ENCODE measurements at regions not wholly inside any gene's neighbourhood (a gene's known extent, or its start where the extent isn't known, plus 50 kb on each side); places are given as distances from the start of the nearest gene placed in this dataset.

DNA sequence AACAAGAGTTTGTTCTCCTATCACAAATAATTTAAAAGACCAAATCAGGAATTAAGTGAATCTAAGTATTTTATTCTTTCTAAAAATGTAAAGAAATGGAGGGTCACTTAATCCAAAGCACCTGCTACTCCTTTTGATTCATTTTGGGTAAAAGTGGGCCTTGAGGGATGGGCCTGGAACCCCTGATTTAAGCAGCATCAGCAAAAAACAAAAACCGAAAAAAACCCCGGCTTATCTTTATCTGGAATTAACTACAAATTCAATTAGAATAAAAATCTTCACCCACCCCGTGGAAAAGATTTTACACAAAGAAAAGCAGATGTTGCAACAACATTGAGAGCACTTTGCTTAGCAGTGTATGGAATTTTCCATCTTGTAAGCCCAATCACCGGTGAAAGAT, 1018.2 kb downstream of the MCTP2 start:
- ATAC-seq = no peak
- Histone ChIP-seq H3K27ac (ENCODE audit: low read depth) (no peak overlapping the region), H4K20me1 (replicated peaks; ENCODE audit: insufficient read depth) (no peaks in the 10 kb centered on the region), H3F3A (replicated peaks; ENCODE audit: low read depth) (no peaks in the 10 kb centered on the region), H2AFZ (no peak overlapping the region), H3K4me1 (ENCODE audit: insufficient read depth) (no peaks in the 10 kb centered on the region), H3K9me2 (ENCODE audit: insufficient read depth) (peaks cover 4% of the 10 kb centered on the region; the same call in 1 of the 2 replicates), H3K27me3 (ENCODE audit: insufficient read depth) (no peaks in the 10 kb centered on the region), H3K79me2 (replicated peaks; ENCODE audit: insufficient read depth) (no peaks in the 10 kb centered on the region), H3K4me3 (no peak overlapping the region), H3K36me3 (ENCODE audit: insufficient read depth) (no peaks in the 10 kb centered on the region), H3K4me2 (no peak overlapping the region)
- H3K36me3 Mint-ChIP-seq (ENCODE audit: low read depth) = no peaks in the 10 kb centered on the region; the same call in 2 of the 3 replicates
- TF ChIP-seq POLR2AphosphoS5 (IDR thresholded peaks at IDR 0.05; ENCODE audit: low read depth) (no peak), NANOG (IDR thresholded peaks at IDR 0.05; ENCODE audit: borderline replicate concordance) (no peak), ZNF331 (CRISPR knock-in tag; IDR thresholded peaks at IDR 0.05; ENCODE audit: low read depth) (no peak), CTCF (conservative IDR thresholded peaks at IDR 0.05; ENCODE audit: low read depth in 2 of 2) (no peak), ZNF114 (CRISPR knock-in tag; IDR thresholded peaks at IDR 0.05) (no peak), CREB1 (CRISPR knock-in tag; IDR thresholded peaks at IDR 0.05; ENCODE audit: low read depth) (no peak), STAT1 (IDR thresholded peaks at IDR 0.05; ENCODE audit: unreplicated experiment) (no peak)
- TF ChIP-seq, protein P1, sequence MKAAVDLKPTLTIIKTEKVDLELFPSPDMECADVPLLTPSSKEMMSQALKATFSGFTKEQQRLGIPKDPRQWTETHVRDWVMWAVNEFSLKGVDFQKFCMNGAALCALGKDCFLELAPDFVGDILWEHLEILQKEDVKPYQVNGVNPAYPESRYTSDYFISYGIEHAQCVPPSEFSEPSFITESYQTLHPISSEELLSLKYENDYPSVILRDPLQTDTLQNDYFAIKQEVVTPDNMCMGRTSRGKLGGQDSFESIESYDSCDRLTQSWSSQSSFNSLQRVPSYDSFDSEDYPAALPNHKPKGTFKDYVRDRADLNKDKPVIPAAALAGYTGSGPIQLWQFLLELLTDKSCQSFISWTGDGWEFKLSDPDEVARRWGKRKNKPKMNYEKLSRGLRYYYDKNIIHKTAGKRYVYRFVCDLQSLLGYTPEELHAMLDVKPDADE (IDR thresholded peaks at IDR 0.05) = no peak
- no peak overlapping the region for H3K27ac Mint-ChIP-seq
- H3K9me3 Mint-ChIP-seq = peaks cover 5% of the 10 kb centered on the region; the same call in 1 of the 3 replicates
- H3K4me3 Mint-ChIP-seq = no peak overlapping the region
- H3K4me1 Mint-ChIP-seq = peaks cover 2% of the 10 kb centered on the region; the same call in 1 of the 3 replicates
- DNase-seq (ENCODE audit: low spot score) = no peak
- H3K27me3 Mint-ChIP-seq (ENCODE audit: insufficient read depth, low read depth, poor library complexity) = no peaks in the 10 kb centered on the region

GRCh38 chr15:95252404-95252803, 1021.0 kb downstream of the MCTP2 start:
- Histone ChIP-seq H3K4me2 (no peak overlapping the region), H2AFZ (no peak overlapping the region), H3K36me3 (ENCODE audit: insufficient read depth) (no peaks in the 10 kb centered on the region), H3K9me2 (ENCODE audit: insufficient read depth) (peaks cover 4% of the 10 kb centered on the region; the same call in 1 of the 2 replicates), H3K27ac (ENCODE audit: low read depth) (no peak overlapping the region), H3K79me2 (replicated peaks; ENCODE audit: insufficient read depth) (no peaks in the 10 kb centered on the region), H3F3A (replicated peaks; ENCODE audit: low read depth) (no peaks in the 10 kb centered on the region), H3K4me1 (ENCODE audit: insufficient read depth) (no peaks in the 10 kb centered on the region), H4K20me1 (replicated peaks; ENCODE audit: insufficient read depth) (no peaks in the 10 kb centered on the region), H3K4me3 (no peak overlapping the region), H3K27me3 (ENCODE audit: insufficient read depth) (no peaks in the 10 kb centered on the region)
- H3K36me3 Mint-ChIP-seq (ENCODE audit: low read depth) = no peaks in the 10 kb centered on the region
- ATAC-seq = no peak
- no peak overlapping the region for H3K4me3 Mint-ChIP-seq
- H3K4me1 Mint-ChIP-seq = peaks cover 2% of the 10 kb centered on the region; the same call in 1 of the 3 replicates
- no peaks in the 10 kb centered on the region for H3K27me3 Mint-ChIP-seq (ENCODE audit: insufficient read depth, low read depth, poor library complexity)
- peaks cover 3% of the 10 kb centered on the region; the same call in 1 of the 3 replicates for H3K9me3 Mint-ChIP-seq
- no peak overlapping the region for H3K27ac Mint-ChIP-seq
- no peak for DNase-seq (ENCODE audit: low spot score)
- no peak for TF ChIP-seq ZNF114 (CRISPR knock-in tag; IDR thresholded peaks at IDR 0.05)
- TF ChIP-seq JUNB (IDR thresholded peaks at IDR 0.05; ENCODE audit: unreplicated experiment) = no peak
- TF ChIP-seq EZH2phosphoT487 (IDR thresholded peaks at IDR 0.05; ENCODE audit: unreplicated experiment) = no peak
- no peak for TF ChIP-seq ZNF331 (CRISPR knock-in tag; IDR thresholded peaks at IDR 0.05; ENCODE audit: low read depth)
- TF ChIP-seq, protein P1 (IDR thresholded peaks at IDR 0.05) = no peak
- TF ChIP-seq STAT1 (IDR thresholded peaks at IDR 0.05; ENCODE audit: unreplicated experiment) = no peak
- TF ChIP-seq CTCF (conservative IDR thresholded peaks at IDR 0.05; ENCODE audit: low read depth in 2 of 2) = no peak
